ENCODE measurements at regions not wholly inside any gene's neighbourhood (a gene's known extent, or its start where the extent isn't known, plus 50 kb on each side); places are given as distances from the start of the nearest gene placed in this dataset.
"Not testable (repeated sequence)": the region's sequence is repeated elsewhere in the genome, so short reads cannot be mapped to it uniquely, and the experiment has no call there.

GRCh38 chr1:204775546-204775945 is 90.0 kb upstream of the LRRN2 start:
- H3K4me1 ChIP-seq (ENCODE audit: insufficient read depth): no peaks in the 10 kb centered on the region
- no peaks in the 10 kb centered on the region for H3K36me3 ChIP-seq
- 58 to 75% (median 67%) methylated on average over 4 of the region's 4 CpGs for WGBS, 3 donors
- H3K4me3 ChIP-seq: no peak overlapping the region
- no peak for TF ChIP-seq EP300 (IDR thresholded peaks at IDR 0.05)
- no peak for TF ChIP-seq POLR2A (IDR thresholded peaks at IDR 0.05)
- TF ChIP-seq CTCF (IDR thresholded peaks at IDR 0.05): no peak
- intact Hi-C loops (cut with DNase I): no loop called here
- DNase-seq: no peak
- H3K9me3 ChIP-seq: no peaks in the 10 kb centered on the region
- H3K27ac ChIP-seq: no peak overlapping the region
- H3K27me3 ChIP-seq: no peaks in the 10 kb centered on the region

GRCh38 chr1:204777591-204777990 is 92.1 kb upstream of the LRRN2 start:
- H3K27ac ChIP-seq: no peak overlapping the region
- 74 to 77% (median 74%) methylated on average over 7 of the region's 7 CpGs for WGBS, 3 donors

DNA sequence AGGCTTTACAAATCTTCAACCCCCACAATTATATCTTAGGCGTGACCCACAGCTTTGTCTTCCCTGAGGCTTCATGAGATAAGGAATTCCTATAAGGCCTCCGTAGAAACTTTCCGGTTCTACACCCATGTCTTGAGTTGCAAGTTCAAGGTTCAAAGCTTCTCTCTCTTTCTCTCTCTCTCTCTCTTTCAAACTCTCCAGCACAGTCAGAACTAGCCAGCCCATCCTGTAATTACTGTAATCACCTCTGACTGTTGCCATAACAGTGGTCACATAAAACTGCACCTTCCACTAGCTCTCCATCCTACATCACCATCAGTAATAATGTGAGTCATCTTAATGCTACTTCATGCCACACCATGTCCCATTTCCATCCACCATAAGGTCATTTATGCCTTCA is 90.0 kb upstream of the NFASC start:
- Histone ChIP-seq H3K27ac (no peak overlapping the region), H3K27me3 (no peaks in the 10 kb centered on the region), H3K4me3 (no peak overlapping the region), H3K36me3 (no peaks in the 10 kb centered on the region), H3K4me1 (ENCODE audit: insufficient read depth) (no peaks in the 10 kb centered on the region), H3K9me3 (no peaks in the 10 kb centered on the region)
- no peak for TF ChIP-seq EP300 (IDR thresholded peaks at IDR 0.05)
- TF ChIP-seq CTCF (IDR thresholded peaks at IDR 0.05): no peak
- TF ChIP-seq POLR2A (IDR thresholded peaks at IDR 0.05): no peak
- intact Hi-C loops (cut with DNase I): no loop called here
- 82 to 92% (median 84%) methylated on average over 3 of the region's 3 CpGs for WGBS, 3 donors
- DNase-seq: no peak

More at GRCh38 chr1:204777591-204777990, 92.1 kb upstream of the LRRN2 start:
- intact Hi-C loops (cut with DNase I): no loop called here
- Histone ChIP-seq H3K9me3 (no peaks in the 10 kb centered on the region), H3K36me3 (no peaks in the 10 kb centered on the region), H3K4me1 (ENCODE audit: insufficient read depth) (no peaks in the 10 kb centered on the region), H3K27me3 (no peaks in the 10 kb centered on the region), H3K4me3 (no peak overlapping the region)
- no peak for TF ChIP-seq EP300 (IDR thresholded peaks at IDR 0.05)
- no peak for TF ChIP-seq POLR2A (IDR thresholded peaks at IDR 0.05)
- no peak for TF ChIP-seq CTCF (IDR thresholded peaks at IDR 0.05)
- no peak for DNase-seq

DNA sequence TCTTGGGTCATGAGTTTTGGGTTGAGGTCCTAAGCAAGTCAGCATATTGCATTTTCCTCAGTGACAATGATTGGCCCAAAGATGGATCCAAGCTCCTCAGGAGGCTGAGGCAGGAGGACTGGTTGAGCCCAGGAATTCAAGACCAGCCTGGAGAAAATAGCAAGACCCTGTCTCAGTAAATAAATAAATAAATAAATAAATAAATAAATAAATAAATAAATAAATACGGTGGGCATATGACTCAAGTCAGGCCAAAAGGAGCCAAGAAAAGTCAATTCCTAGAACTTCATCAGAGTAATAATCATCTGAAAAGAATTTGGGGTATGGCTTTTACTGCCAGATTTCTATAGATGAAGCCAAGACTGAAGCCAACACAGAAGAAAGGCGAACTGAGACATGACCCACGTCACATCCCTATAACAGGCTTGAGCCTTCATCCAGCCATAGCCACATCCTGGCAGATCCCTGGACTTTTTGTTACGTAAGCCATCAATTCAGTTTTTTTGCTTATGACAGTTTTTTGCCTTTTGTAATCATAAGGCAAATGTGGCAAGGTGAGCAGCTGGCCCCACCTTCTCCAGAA is 88.5 kb upstream of the NFASC start:
- WGBS, 3 donors: 40 to 46% (median 42%) methylated on average over 4 of the region's 4 CpGs
- no peaks in the 10 kb centered on the region for H3K27me3 ChIP-seq
- no peak for DNase-seq
- TF ChIP-seq CTCF (IDR thresholded peaks at IDR 0.05) (no peak), POLR2A (IDR thresholded peaks at IDR 0.05) (no peak), EP300 (IDR thresholded peaks at IDR 0.05) (no peak)
- no peak overlapping the region for H3K4me3 ChIP-seq
- no peaks in the 10 kb centered on the region for H3K4me1 ChIP-seq (ENCODE audit: insufficient read depth)
- no peaks in the 10 kb centered on the region for H3K9me3 ChIP-seq
- H3K27ac ChIP-seq: no peak overlapping the region
- intact Hi-C loops (cut with DNase I): no loop called here
- no peaks in the 10 kb centered on the region for H3K36me3 ChIP-seq

DNA sequence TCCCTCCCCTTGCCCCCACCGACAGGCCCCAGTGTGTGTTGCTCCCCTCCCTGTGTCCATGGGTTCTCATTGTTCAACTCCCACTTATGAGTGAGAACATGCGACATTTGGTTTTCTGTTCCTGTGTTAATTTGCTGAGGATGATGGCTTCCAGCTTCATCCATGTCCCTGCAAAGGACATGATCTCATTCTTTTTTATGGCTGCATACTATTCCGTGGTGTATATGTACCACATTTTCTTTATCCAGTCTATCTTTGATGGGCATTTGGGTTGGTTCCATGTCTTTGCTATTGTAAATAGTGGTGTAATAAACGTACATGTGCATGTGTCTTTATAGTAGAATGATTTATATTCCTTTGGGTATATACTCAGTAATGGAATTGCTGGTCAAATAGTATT is 85.6 kb upstream of the NFASC start:
- DNase-seq; H3K4me1 ChIP-seq (ENCODE audit: insufficient read depth); H3K9me3 ChIP-seq; H3K36me3 ChIP-seq; H3K4me3 ChIP-seq; H3K27me3 ChIP-seq; intact Hi-C loops (cut with DNase I); H3K27ac ChIP-seq: not testable (repeated sequence)
- 86 to 89% (median 86%) methylated on average over 4 of the region's 4 CpGs for WGBS, 3 donors

All from ovary (tissue), 7 donors.